A549 (cell line): ENCODE measurements at regions not wholly inside any gene's neighbourhood (a gene's known extent, or its start where the extent isn't known, plus 50 kb on each side); places are given as distances from the start of the nearest gene placed in this dataset.

ENCODE experiments used
- ATAC-seq, 2 experiments: fragments of 200-7000 bp in 1 of 2; fragments of >200 bp in 1 of 2; cut with Nextera tagmentation in 1 of 2; cut with Tn5 transposase in 1 of 2; 3 replicates each; pipeline versions ENCODE4 v1.8.0 to v1.9.1; 2018 to 2020; ENCODE audit warnings: mild to moderate bottlenecking in 1 of 2, moderate library complexity in 1 of 2
- CTCF ChIA-PET: fragments of 300-600 bp; sonication (Branson Sonifier 250); formaldehyde crosslinking; extraction: SDS; loops from one replicate; lab custom pipeline; 2021; ENCODE audit warnings: antibody characterized with exemption, inconsistent platforms; lab: Yijun Ruan, JAX
- POLR2A ChIA-PET: fragments of 350-600 bp; formaldehyde crosslinking; extraction: SDS; loops from one replicate; lab custom pipeline; 2021; ENCODE audit warnings: antibody characterized with exemption, inconsistent platforms; lab: Yijun Ruan, JAX
- DNase-seq, 2 experiments: peaks; one replicate each; pipeline versions ENCODE4 v3.0.0 to v3.0.0-alpha.2; 2011 to 2016; ENCODE audit warnings: low read depth in 1 of 2, low spot score in 1 of 2
- FAIRE-seq: peaks from 2 replicates; lab custom pipeline; 2011; peaks lifted over from hg19 to GRCh38; lab: Jason Lieb, UNC
- H3K27ac ChIP-seq, 2 experiments: fragments of >200 bp; sonication (Bioruptor Twin); formaldehyde crosslinking; 3 replicates each; pipeline ENCODE4 v1.5.1; 2016 to 2017
- H3K4me1 ChIP-seq: fragments of >200 bp; sonication (Bioruptor Twin); formaldehyde crosslinking; 3 replicates; pipeline ENCODE4 v1.6.1; 2016
- H3K4me2 ChIP-seq: fragments of >200 bp; sonication (Bioruptor Twin); formaldehyde crosslinking; 3 replicates; pipeline ENCODE4 v1.6.1; 2016
- H3K4me3 ChIP-seq: fragments of >200 bp; sonication (Bioruptor Twin); formaldehyde crosslinking; 3 replicates; pipeline ENCODE4 v1.5.1; 2016
- H3K9me3 ChIP-seq: fragments of >200 bp; sonication (Bioruptor Twin); formaldehyde crosslinking; 3 replicates; pipeline ENCODE4 v1.6.1; 2016
- CBX8 ChIP-seq: fragments of 200-600 bp; sonication (generic); IDR thresholded peaks from 2 replicates; pipeline ENCODE4 v1.6.1; 2016
- CHD2 ChIP-seq: fragments of 150-350 bp; IDR thresholded peaks from 2 replicates; pipeline ENCODE4 v1.6.1; 2014; ENCODE audit warnings: low read length; ENCODE audit not compliant: partially characterized antibody
- CHD4 ChIP-seq: fragments of 200-600 bp; sonication (generic); IDR thresholded peaks from 2 replicates; pipeline ENCODE4 v1.6.1; 2016; ENCODE audit warnings: antibody characterized with exemption, mild to moderate bottlenecking, borderline replicate concordance
- EHF ChIP-seq: fragments of 250-450 bp; sonication (Bioruptor Pico); IDR thresholded peaks from 2 replicates; pipeline ENCODE4 v1.5.0; 2020; ENCODE audit warnings: mild to moderate bottlenecking
- EHMT2 ChIP-seq: fragments of 200-600 bp; sonication (generic); IDR thresholded peaks from 2 replicates; pipeline ENCODE4 v1.6.1; 2016; ENCODE audit warnings: antibody characterized with exemption, low read depth, mild to moderate bottlenecking, moderate library complexity
- EP300 ChIP-seq, 2 experiments: fragments of >200 bp; sonication (Bioruptor Twin); formaldehyde crosslinking; IDR thresholded peaks; 2 replicates in 1 of 2; 3 replicates in 1 of 2; pipeline ENCODE4 v1.6.1; 2016 to 2017
- ESRRA ChIP-seq: fragments of 150-350 bp; IDR thresholded peaks from 2 replicates; pipeline ENCODE4 v1.6.1; 2014; ENCODE audit warnings: mild to moderate bottlenecking, low read length, borderline replicate concordance
- HOXB5 ChIP-seq: fragments of 250-450 bp; sonication (Bioruptor Pico); IDR thresholded peaks from 2 replicates; pipeline ENCODE4 v1.5.0; 2020; ENCODE audit warnings: mild to moderate bottlenecking, moderate library complexity
- KDM1A ChIP-seq: fragments of 200-600 bp; sonication (generic); IDR thresholded peaks from 2 replicates; pipeline ENCODE4 v1.6.1; 2016; ENCODE audit warnings: low read depth, mild to moderate bottlenecking
- KDM5A ChIP-seq: fragments of 200-600 bp; sonication (generic); IDR thresholded peaks from 2 replicates; pipeline ENCODE4 v1.6.1; 2016; ENCODE audit warnings: antibody characterized with exemption, mild to moderate bottlenecking
- MAZ ChIP-seq: fragments of 150-350 bp; IDR thresholded peaks from 2 replicates; pipeline ENCODE4 v1.6.1; 2014; ENCODE audit warnings: antibody characterized with exemption, low read depth, low read length, borderline replicate concordance
- NFE2L2 ChIP-seq: fragments of 150-350 bp; conservative IDR thresholded peaks from 2 replicates; pipeline ENCODE4 v1.6.1; 2014; ENCODE audit warnings: low read length
- NPAS2 ChIP-seq: fragments of 250-450 bp; sonication (Bioruptor Pico); IDR thresholded peaks from 2 replicates; pipeline ENCODE4 v1.8.0; 2022; ENCODE audit warnings: mild to moderate bottlenecking, moderate library complexity, borderline replicate concordance
- NR3C1 ChIP-seq: fragments of >200 bp; sonication (Bioruptor Twin); formaldehyde crosslinking; IDR thresholded peaks from 3 replicates; pipeline ENCODE4 v1.6.1; 2017
- PHF8 ChIP-seq: fragments of 200-600 bp; sonication (generic); IDR thresholded peaks from 2 replicates; pipeline ENCODE4 v1.6.1; 2016; ENCODE audit warnings: low read depth, mild to moderate bottlenecking, antibody characterized with exemption, moderate library complexity, borderline replicate concordance
- RARB ChIP-seq: fragments of 250-450 bp; sonication (Bioruptor Pico); IDR thresholded peaks from 2 replicates; pipeline ENCODE4 v1.8.0; 2021; ENCODE audit warnings: mild to moderate bottlenecking, moderate library complexity
- RFX5 ChIP-seq: fragments of 450-650 bp; IDR thresholded peaks from 2 replicates; pipeline ENCODE4 v1.7.1; 2014; ENCODE audit warnings: antibody characterized with exemption, mild to moderate bottlenecking, moderate library complexity
- RNF2 ChIP-seq: fragments of 200-600 bp; sonication (generic); IDR thresholded peaks from 2 replicates; pipeline ENCODE4 v1.6.1; 2016; ENCODE audit warnings: low read depth, mild to moderate bottlenecking, antibody characterized with exemption, moderate library complexity, borderline replicate concordance
- SMC3 ChIP-seq: fragments of >200 bp; sonication (Bioruptor Twin); formaldehyde crosslinking; IDR thresholded peaks from 3 replicates; pipeline ENCODE4 v1.6.1; 2018; ENCODE audit warnings: inconsistent platforms
- SREBF2 ChIP-seq: fragments of 450-650 bp; IDR thresholded peaks from 2 replicates; pipeline ENCODE4 v1.6.1; 2014; ENCODE audit warnings: mild to moderate bottlenecking, moderate library complexity
- ZNF302 ChIP-seq: fragments of 250-450 bp; sonication (Bioruptor Pico); IDR thresholded peaks from 2 replicates; pipeline ENCODE4 v1.9.0; 2021; ENCODE audit warnings: inconsistent platforms, mild to moderate bottlenecking, moderate library complexity
- ZSCAN20 ChIP-seq: fragments of 250-450 bp; sonication (Bioruptor Pico); IDR thresholded peaks from 2 replicates; pipeline ENCODE4 v1.8.0; 2022; ENCODE audit warnings: mild to moderate bottlenecking, moderate library complexity
- WGBS: methylation state at CpG from one replicate; pipeline ENCODE4 v1.1.6; 2017; ENCODE audit errors: missing lambda C conversion rate; 5-methylcytosine and 5-hydroxymethylcytosine counted together
- TF ChIP-seq, protein P1 (sequence below): IDR thresholded peaks from 2 replicates; pipeline ENCODE4 v1.6.1; 2012
- TF ChIP-seq, protein P2 (sequence below): fragments of 150-350 bp; IDR thresholded peaks from 2 replicates; pipeline ENCODE4 v1.6.1; 2014; ENCODE audit warnings: low read depth, mild to moderate bottlenecking, low read length
- TF ChIP-seq, protein P3 (sequence below): IDR thresholded peaks from 2 replicates; pipeline ENCODE4 v1.6.1; 2012; ENCODE audit warnings: low read depth, borderline replicate concordance
- TF ChIP-seq, protein P4 (sequence below): fragments of >200 bp; sonication (Bioruptor Twin); formaldehyde crosslinking; IDR thresholded peaks from 3 replicates; pipeline ENCODE4 v1.6.1; 2016
- TF ChIP-seq, protein P5 (sequence below): fragments of 450-650 bp; IDR thresholded peaks from 2 replicates; pipeline ENCODE4 v1.6.1; 2014; ENCODE audit warnings: antibody characterized with exemption

DNA sequence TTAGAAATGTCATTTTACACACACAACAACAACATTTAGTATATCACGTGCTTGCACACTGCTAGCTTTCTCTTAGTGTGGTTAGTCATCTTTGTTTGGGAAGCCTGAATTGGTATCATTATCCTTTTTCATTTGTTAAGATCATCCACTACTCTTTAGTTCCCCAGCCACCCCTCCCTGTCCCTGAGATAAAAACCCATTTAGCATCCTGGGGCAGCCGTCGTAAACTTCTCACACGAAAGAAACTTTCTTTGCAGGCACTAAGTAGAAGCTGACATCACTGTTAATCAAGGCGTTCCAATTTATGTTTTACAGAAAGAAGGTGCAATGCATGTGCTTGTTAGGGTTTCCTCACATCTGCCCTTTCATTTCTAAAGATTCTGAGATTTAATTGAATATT, 475.1 kb upstream of the FZD8 start:
- Histone ChIP-seq H3K9me3 (no peaks in the 10 kb centered on the region), H3K4me1 (peaks cover 14% of the 10 kb centered on the region; the same call in 2 of the 3 replicates), H3K4me3 (no peak overlapping the region), H3K4me2 (no peak overlapping the region), H3K27ac (no peak overlapping the region)
- DNase-seq (no peak), FAIRE-seq (no peak), ATAC-seq (no peak)
- ChIA-PET POLR2A (no interaction called here), CTCF (no interaction called here)
- WGBS = 66% methylated on average over 5 of the region's 5 CpGs
- TF ChIP-seq NFE2L2 (no peak), CBX8 (no peak), RARB (CRISPR knock-in tag) (no peak)
- TF ChIP-seq, all 56 proteins: peak for 0

DNA sequence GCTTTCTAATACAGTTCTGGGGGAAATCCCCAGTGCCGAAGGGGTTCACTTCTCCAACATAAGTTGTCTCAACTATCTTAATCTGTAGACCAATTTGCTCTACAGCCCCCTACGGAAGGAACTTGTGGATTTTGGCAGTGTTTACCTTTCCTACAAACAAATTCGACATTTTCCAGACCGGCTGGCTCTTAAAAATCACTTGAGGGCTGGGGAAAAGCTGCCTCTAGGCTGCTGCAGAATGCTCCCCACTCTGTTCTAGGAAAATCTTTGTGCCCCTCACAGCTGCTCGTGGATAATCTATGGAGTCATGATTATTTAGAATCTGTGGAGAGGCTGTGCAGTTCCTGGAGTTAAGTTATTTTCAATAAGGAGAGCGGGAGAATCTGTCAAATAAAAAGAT, 474.6 kb upstream of the FZD8 start:
- peaks cover 14% of the 10 kb centered on the region; the same call in 2 of the 3 replicates for H3K4me1 ChIP-seq
- H3K4me2 ChIP-seq = no peak overlapping the region
- H3K4me3 ChIP-seq = no peak overlapping the region
- WGBS = 22% methylated on average over 6 of the region's 6 CpGs
- POLR2A ChIA-PET = no interaction called here
- H3K27ac ChIP-seq = 0 out of 6 replicates have a peak overlapping the region, but pooled peaks of 1 of the 2 experiments have one; percentile 24
- no peaks in the 10 kb centered on the region for H3K9me3 ChIP-seq
- ATAC-seq = no peak
- TF ChIP-seq, protein P1, sequence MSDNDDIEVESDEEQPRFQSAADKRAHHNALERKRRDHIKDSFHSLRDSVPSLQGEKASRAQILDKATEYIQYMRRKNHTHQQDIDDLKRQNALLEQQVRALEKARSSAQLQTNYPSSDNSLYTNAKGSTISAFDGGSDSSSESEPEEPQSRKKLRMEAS = no peak
- no peak for TF ChIP-seq ZSCAN20
- TF ChIP-seq, all 56 proteins: peak for 0
- DNase-seq (no peak), FAIRE-seq (no peak)
- CTCF ChIA-PET = no interaction called here

DNA sequence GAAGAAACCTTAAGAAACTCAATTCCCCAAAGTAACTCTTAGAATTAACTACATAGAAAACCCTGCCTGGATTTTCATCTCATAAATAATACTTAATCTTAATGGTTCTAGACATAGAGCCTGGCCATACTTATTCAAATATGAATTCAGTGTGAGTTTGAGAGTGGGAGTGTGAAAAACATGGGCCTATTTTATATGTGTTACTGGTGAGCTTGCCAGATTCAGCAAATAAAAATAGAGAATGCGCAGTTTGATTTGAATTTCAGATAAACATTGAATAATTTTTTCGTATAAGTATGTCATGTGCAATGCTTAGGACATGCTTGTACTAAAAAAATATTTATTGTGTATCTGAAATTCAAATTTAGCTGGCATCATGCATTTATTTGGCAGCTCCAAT, 473.9 kb upstream of the FZD8 start:
- ATAC-seq (no peak), FAIRE-seq (no peak), DNase-seq (no peak)
- TF ChIP-seq ZSCAN20 (no peak), MAZ (no peak), ZNF302 (CRISPR knock-in tag) (no peak), SREBF2 (no peak), HOXB5 (CRISPR knock-in tag) (no peak), RFX5 (no peak), NR3C1 (no peak), SMC3 (no peak), EHMT2 (no peak), ESRRA (no peak)
- TF ChIP-seq, protein P2, sequence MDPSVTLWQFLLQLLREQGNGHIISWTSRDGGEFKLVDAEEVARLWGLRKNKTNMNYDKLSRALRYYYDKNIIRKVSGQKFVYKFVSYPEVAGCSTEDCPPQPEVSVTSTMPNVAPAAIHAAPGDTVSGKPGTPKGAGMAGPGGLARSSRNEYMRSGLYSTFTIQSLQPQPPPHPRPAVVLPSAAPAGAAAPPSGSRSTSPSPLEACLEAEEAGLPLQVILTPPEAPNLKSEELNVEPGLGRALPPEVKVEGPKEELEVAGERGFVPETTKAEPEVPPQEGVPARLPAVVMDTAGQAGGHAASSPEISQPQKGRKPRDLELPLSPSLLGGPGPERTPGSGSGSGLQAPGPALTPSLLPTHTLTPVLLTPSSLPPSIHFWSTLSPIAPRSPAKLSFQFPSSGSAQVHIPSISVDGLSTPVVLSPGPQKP = no peak
- TF ChIP-seq, protein P3, sequence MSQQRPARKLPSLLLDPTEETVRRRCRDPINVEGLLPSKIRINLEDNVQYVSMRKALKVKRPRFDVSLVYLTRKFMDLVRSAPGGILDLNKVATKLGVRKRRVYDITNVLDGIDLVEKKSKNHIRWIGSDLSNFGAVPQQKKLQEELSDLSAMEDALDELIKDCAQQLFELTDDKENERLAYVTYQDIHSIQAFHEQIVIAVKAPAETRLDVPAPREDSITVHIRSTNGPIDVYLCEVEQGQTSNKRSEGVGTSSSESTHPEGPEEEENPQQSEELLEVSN = no peak
- Histone ChIP-seq H3K9me3 (no peaks in the 10 kb centered on the region), H3K4me1 (peaks cover 14% of the 10 kb centered on the region; the same call in 2 of the 3 replicates), H3K27ac (no peak overlapping the region), H3K4me3 (no peak overlapping the region), H3K4me2 (no peak overlapping the region)
- ChIA-PET POLR2A (no interaction called here), CTCF (interaction anchor here (0.8 kb wide), 1 partner anchor 663 kb away, joined by 5 read pairs; no protein-coding TSS in a partner anchor)
- WGBS = 67% methylated on average over 2 of the region's 2 CpGs

DNA sequence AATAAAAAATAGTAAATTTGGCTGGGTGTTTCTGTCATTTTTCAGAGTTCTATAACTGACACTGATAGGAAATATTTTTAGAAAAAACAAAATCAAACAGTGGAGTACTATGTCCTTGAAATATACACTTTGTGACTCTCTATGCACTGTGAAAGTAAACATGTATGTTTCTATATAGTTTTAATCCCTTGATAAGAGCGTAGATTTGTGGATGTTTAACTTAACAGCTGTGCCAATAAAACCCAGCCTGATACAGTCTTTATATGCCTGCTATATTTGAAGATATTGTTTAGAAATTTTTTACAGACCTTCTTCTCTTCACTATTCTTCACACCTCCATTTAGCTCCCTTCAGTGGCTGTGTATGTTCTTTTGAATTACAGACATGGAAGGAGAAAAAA, 473.3 kb upstream of the FZD8 start:
- WGBS = 66% methylated on average over 1 of the region's 1 CpG
- TF ChIP-seq KDM5A (no peak), CHD2 (no peak), SMC3 (no peak), NR3C1 (no peak), NPAS2 (CRISPR knock-in tag) (no peak), PHF8 (no peak), KDM1A (no peak), EP300 (IDR thresholded peaks at IDR 0.05) (no peak), RFX5 (no peak), CBX8 (no peak), RNF2 (no peak), RARB (CRISPR knock-in tag) (no peak), EHF (CRISPR knock-in tag) (no peak), MAZ (no peak), ZSCAN20 (no peak), EHMT2 (no peak), CHD4 (no peak)
- TF ChIP-seq, protein P4, sequence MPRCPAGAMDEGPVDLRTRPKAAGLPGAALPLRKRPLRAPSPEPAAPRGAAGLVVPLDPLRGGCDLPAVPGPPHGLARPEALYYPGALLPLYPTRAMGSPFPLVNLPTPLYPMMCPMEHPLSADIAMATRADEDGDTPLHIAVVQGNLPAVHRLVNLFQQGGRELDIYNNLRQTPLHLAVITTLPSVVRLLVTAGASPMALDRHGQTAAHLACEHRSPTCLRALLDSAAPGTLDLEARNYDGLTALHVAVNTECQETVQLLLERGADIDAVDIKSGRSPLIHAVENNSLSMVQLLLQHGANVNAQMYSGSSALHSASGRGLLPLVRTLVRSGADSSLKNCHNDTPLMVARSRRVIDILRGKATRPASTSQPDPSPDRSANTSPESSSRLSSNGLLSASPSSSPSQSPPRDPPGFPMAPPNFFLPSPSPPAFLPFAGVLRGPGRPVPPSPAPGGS = no peak
- TF ChIP-seq, protein P1 = no peak
- TF ChIP-seq, protein P5, sequence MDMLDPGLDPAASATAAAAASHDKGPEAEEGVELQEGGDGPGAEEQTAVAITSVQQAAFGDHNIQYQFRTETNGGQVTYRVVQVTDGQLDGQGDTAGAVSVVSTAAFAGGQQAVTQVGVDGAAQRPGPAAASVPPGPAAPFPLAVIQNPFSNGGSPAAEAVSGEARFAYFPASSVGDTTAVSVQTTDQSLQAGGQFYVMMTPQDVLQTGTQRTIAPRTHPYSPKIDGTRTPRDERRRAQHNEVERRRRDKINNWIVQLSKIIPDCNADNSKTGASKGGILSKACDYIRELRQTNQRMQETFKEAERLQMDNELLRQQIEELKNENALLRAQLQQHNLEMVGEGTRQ = no peak
- TF ChIP-seq, all 56 proteins: peak for 0
- ATAC-seq = no peak
- Histone ChIP-seq H3K4me3 (no peak overlapping the region), H3K9me3 (no peaks in the 10 kb centered on the region), H3K4me1 (peaks cover 14% of the 10 kb centered on the region; the same call in 2 of the 3 replicates), H3K4me2 (peak overlapping the region; percentile 45), H3K27ac (no peak overlapping the region)
- ChIA-PET POLR2A (no interaction called here), CTCF (interaction anchor here (0.8 kb wide), 1 partner anchor 664 kb away, joined by 5 read pairs; no protein-coding TSS in a partner anchor)
- FAIRE-seq = no peak
- no peak for DNase-seq
